Tibial nerve (tissue), 3 donors: ENCODE measurements at regions not wholly inside any gene's neighbourhood (a gene's known extent, or its start where the extent isn't known, plus 50 kb on each side); places are given as distances from the start of the nearest gene placed in this dataset.

Source experiments
- CTCF ChIP-seq, 5 experiments: fragments of 200-600 bp in 3 of 5; fragments of 450-650 bp in 2 of 5; sonication (generic) in 3 of 5; IDR thresholded peaks; one replicate each; pipeline ENCODE4 v1.5.1; 2016 to 2019; ENCODE audit warnings: antibody characterized with exemption in 5 of 5, mild to moderate bottlenecking in 3 of 5, moderate library complexity in 2 of 5
- POLR2A ChIP-seq, 2 donors: fragments of 450-650 bp; IDR thresholded peaks; one replicate each; pipeline ENCODE4 v1.6.1; 2017; ENCODE audit warnings: antibody characterized with exemption in 2 of 2, mild to moderate bottlenecking in 2 of 2, moderate library complexity in 2 of 2

- TF ChIP-seq POLR2A (IDR thresholded peaks at IDR 0.05) (no peak), CTCF (IDR thresholded peaks at IDR 0.05) (no peak)
Observed at GRCh38 chr18:22684268-22684667, 248.9 kb upstream of the RBBP8 start.
